ENCODE measurements at regions not wholly inside any gene's neighbourhood (a gene's known extent, or its start where the extent isn't known, plus 50 kb on each side); places are given as distances from the start of the nearest gene placed in this dataset.

DNA sequence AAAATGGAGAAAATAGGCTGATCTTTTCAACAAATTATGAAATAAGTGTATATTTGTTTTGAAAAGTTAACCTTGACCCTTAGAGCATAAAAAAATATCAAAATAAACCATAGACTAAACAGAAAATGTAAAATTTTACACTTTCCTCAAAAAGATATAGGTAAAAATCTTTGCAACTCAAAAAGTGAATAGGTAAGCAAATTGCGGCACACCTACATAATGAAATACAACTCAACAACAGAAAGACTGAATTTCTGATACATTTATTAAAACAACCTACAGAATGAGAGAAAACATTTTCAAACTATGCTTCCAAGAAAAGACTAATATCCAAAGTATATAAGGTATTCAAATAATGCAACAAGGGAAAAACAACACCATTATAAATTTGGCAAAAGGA is 425.7 kb upstream of the KHDRBS2 start:
- H3K27me3 ChIP-seq (ENCODE audit: control insufficient read depth, insufficient read depth, low read length) = no peaks in the 10 kb centered on the region

GRCh38 chr6:62707914-62708313 is 421.9 kb upstream of the KHDRBS2 start:
- no peak overlapping the region for H3K4me3 ChIP-seq (ENCODE audit: low read depth, low read length)
- no peaks in the 10 kb centered on the region for H3K27me3 ChIP-seq (ENCODE audit: control insufficient read depth, insufficient read depth, low read length)
- H3K36me3 ChIP-seq (ENCODE audit: control insufficient read depth, insufficient read depth, low read length) = no peaks in the 10 kb centered on the region
- TF ChIP-seq, protein P1, sequence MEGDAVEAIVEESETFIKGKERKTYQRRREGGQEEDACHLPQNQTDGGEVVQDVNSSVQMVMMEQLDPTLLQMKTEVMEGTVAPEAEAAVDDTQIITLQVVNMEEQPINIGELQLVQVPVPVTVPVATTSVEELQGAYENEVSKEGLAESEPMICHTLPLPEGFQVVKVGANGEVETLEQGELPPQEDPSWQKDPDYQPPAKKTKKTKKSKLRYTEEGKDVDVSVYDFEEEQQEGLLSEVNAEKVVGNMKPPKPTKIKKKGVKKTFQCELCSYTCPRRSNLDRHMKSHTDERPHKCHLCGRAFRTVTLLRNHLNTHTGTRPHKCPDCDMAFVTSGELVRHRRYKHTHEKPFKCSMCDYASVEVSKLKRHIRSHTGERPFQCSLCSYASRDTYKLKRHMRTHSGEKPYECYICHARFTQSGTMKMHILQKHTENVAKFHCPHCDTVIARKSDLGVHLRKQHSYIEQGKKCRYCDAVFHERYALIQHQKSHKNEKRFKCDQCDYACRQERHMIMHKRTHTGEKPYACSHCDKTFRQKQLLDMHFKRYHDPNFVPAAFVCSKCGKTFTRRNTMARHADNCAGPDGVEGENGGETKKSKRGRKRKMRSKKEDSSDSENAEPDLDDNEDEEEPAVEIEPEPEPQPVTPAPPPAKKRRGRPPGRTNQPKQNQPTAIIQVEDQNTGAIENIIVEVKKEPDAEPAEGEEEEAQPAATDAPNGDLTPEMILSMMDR (IDR thresholded peaks at IDR 0.05; ENCODE audit: insufficient read depth, low read length, severe bottlenecking) = no peak
- no peak for DNase-seq (ENCODE audit: low read depth)
- FAIRE-seq = no peak

More for the DNA sequence above, 425.7 kb upstream of the KHDRBS2 start:
- TF ChIP-seq, protein P1 (IDR thresholded peaks at IDR 0.05; ENCODE audit: insufficient read depth, low read length, severe bottlenecking) = no peak
- FAIRE-seq (no peak), DNase-seq (ENCODE audit: low read depth) (no peak)
- Histone ChIP-seq H3K4me3 (ENCODE audit: low read depth, low read length) (no peak overlapping the region), H3K36me3 (ENCODE audit: control insufficient read depth, insufficient read depth, low read length) (no peaks in the 10 kb centered on the region)

GRCh38 chr6:62707156-62707555 is 421.1 kb upstream of the KHDRBS2 start:
- FAIRE-seq = no peak
- H3K36me3 ChIP-seq (ENCODE audit: control insufficient read depth, insufficient read depth, low read length) = no peaks in the 10 kb centered on the region
- TF ChIP-seq, protein P1 (IDR thresholded peaks at IDR 0.05; ENCODE audit: insufficient read depth, low read length, severe bottlenecking) = no peak
- H3K27me3 ChIP-seq (ENCODE audit: control insufficient read depth, insufficient read depth, low read length) = no peaks in the 10 kb centered on the region
- H3K4me3 ChIP-seq (ENCODE audit: low read depth, low read length) = no peak overlapping the region
- DNase-seq (ENCODE audit: low read depth) = no peak

DNA sequence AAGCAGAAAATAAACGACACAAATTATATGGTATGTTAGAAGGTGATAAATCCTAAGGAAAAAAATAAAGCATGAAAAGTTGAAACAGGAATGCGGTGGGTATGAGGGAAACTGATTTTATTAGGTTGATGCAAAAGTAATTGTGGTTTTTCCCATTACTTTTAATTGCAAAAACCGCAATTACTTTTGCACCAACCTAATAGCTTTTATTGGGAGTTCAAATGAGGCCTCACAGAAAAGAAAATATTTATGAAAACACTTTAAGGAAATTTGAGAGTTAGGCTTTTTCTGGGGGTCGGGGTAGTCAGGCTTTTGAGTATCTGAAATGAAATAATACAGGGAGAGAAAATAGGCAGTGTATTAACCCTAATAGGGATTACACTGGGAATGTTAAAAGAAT is 397.0 kb upstream of the KHDRBS2 start:
- no peak for DNase-seq (ENCODE audit: low read depth)
- Histone ChIP-seq H3K27me3 (ENCODE audit: control insufficient read depth, insufficient read depth, low read length) (no peaks in the 10 kb centered on the region), H3K4me3 (ENCODE audit: low read depth, low read length) (no peak overlapping the region), H3K36me3 (ENCODE audit: control insufficient read depth, insufficient read depth, low read length) (no peaks in the 10 kb centered on the region)
- FAIRE-seq = no peak
- TF ChIP-seq, protein P1 (IDR thresholded peaks at IDR 0.05; ENCODE audit: insufficient read depth, low read length, severe bottlenecking) = no peak

GRCh38 chr6:62681108-62681507 is 395.1 kb upstream of the KHDRBS2 start:
- Histone ChIP-seq H3K27me3 (ENCODE audit: control insufficient read depth, insufficient read depth, low read length) (no peaks in the 10 kb centered on the region), H3K36me3 (ENCODE audit: control insufficient read depth, insufficient read depth, low read length) (no peaks in the 10 kb centered on the region), H3K4me3 (ENCODE audit: low read depth, low read length) (no peak overlapping the region)
- FAIRE-seq = no peak
- no peak for DNase-seq (ENCODE audit: low read depth)
- TF ChIP-seq, protein P1 (IDR thresholded peaks at IDR 0.05; ENCODE audit: insufficient read depth, low read length, severe bottlenecking) = no peak

- TF ChIP-seq, protein P1 (IDR thresholded peaks at IDR 0.05; ENCODE audit: insufficient read depth, low read length, severe bottlenecking) = no peak
- Histone ChIP-seq H3K36me3 (ENCODE audit: control insufficient read depth, insufficient read depth, low read length) (no peaks in the 10 kb centered on the region), H3K4me3 (ENCODE audit: low read depth, low read length) (no peak overlapping the region), H3K27me3 (ENCODE audit: control insufficient read depth, insufficient read depth, low read length) (no peaks in the 10 kb centered on the region)
- DNase-seq (ENCODE audit: low read depth) = no peak
- FAIRE-seq = no peak
Measured at GRCh38 chr6:62672989-62673388, 387.0 kb upstream of the KHDRBS2 start.

All from bronchial epithelial cell (primary cell).